ENCODE measurements at regions not wholly inside any gene's neighbourhood (a gene's known extent, or its start where the extent isn't known, plus 50 kb on each side); places are given as distances from the start of the nearest gene placed in this dataset.
"Not testable (repeated sequence)": the region's sequence is repeated elsewhere in the genome, so short reads cannot be mapped to it uniquely, and the experiment has no call there.

- no peak for DNase-seq (ENCODE audit: low spot score)
These were observed 109.7 kb downstream of the RAMP3 start for GRCh38 chr7:45267262-45267661.

GRCh38 chr7:45268013-45268412 is 110.4 kb downstream of the RAMP3 start:
- DNase-seq (ENCODE audit: low spot score) = no peak

- DNase-seq (ENCODE audit: low spot score) = no peak
These were observed 111.6 kb downstream of the RAMP3 start for GRCh38 chr7:45269192-45269591.

- no peak for DNase-seq (ENCODE audit: low spot score)
These were observed 121.3 kb downstream of the RAMP3 start for GRCh38 chr7:45278763-45279398.

GRCh38 chr7:45289611-45290010 is 132.0 kb downstream of the RAMP3 start:
- not testable (repeated sequence) for DNase-seq (ENCODE audit: low spot score)

- no peak for DNase-seq (ENCODE audit: low spot score)
These were observed 133.3 kb downstream of the RAMP3 start for GRCh38 chr7:45290880-45291279.

- DNase-seq (ENCODE audit: low spot score) = no peak
These were observed 134.9 kb downstream of the RAMP3 start for GRCh38 chr7:45292481-45292880.

- no peak for DNase-seq (ENCODE audit: low spot score)
These were observed 135.8 kb downstream of the RAMP3 start for GRCh38 chr7:45293295-45293942.

GRCh38 chr7:45294559-45294958 is 137.0 kb downstream of the RAMP3 start:
- DNase-seq (ENCODE audit: low spot score) = no peak

- DNase-seq (ENCODE audit: low spot score) = no peak
These were observed 137.6 kb downstream of the RAMP3 start for GRCh38 chr7:45295222-45295621.

GRCh38 chr7:45296748-45297147 is 139.2 kb downstream of the RAMP3 start:
- no peak for DNase-seq (ENCODE audit: low spot score)

GRCh38 chr7:45306752-45307305 is 149.2 kb downstream of the RAMP3 start:
- no peak for DNase-seq (ENCODE audit: low spot score)

- DNase-seq (ENCODE audit: low spot score) = no peak
These were observed 154.0 kb downstream of the RAMP3 start for GRCh38 chr7:45311597-45311996.

- not testable (repeated sequence) for DNase-seq (ENCODE audit: low spot score)
These were observed 157.9 kb downstream of the RAMP3 start for GRCh38 chr7:45315512-45315911.

- DNase-seq (ENCODE audit: low spot score) = no peak
These were observed 167.2 kb downstream of the RAMP3 start for GRCh38 chr7:45324683-45325237.

- no peak for DNase-seq (ENCODE audit: low spot score)
These were observed 167.8 kb downstream of the RAMP3 start for GRCh38 chr7:45325378-45325777.

GRCh38 chr7:45328403-45328981 is 170.9 kb downstream of the RAMP3 start:
- no peak for DNase-seq (ENCODE audit: low spot score)

- DNase-seq (ENCODE audit: low spot score) = no peak
These were observed 174.0 kb downstream of the RAMP3 start for GRCh38 chr7:45331563-45331962.

- not testable (repeated sequence) for DNase-seq (ENCODE audit: low spot score)
These were observed 177.4 kb downstream of the RAMP3 start for GRCh38 chr7:45335024-45335423.

- no peak for DNase-seq (ENCODE audit: low spot score)
These were observed 184.6 kb downstream of the RAMP3 start for GRCh38 chr7:45342236-45342635.

GRCh38 chr7:45343746-45344145 is 186.2 kb downstream of the RAMP3 start:
- DNase-seq (ENCODE audit: low spot score) = no peak

- no peak for DNase-seq (ENCODE audit: low spot score)
These were observed 190.2 kb downstream of the RAMP3 start for GRCh38 chr7:45347804-45348203.

- DNase-seq (ENCODE audit: low spot score) = no peak
These were observed 191.5 kb downstream of the RAMP3 start for GRCh38 chr7:45349090-45349489.

All from germinal center (tissue), 1 donor.